H7 (cell line): ENCODE measurements at regions not wholly inside any gene's neighbourhood (a gene's known extent, or its start where the extent isn't known, plus 50 kb on each side); places are given as distances from the start of the nearest gene placed in this dataset.
"Not testable (repeated sequence)": the region's sequence is repeated elsewhere in the genome, so short reads cannot be mapped to it uniquely, and the experiment has no call there.

Experiments
- DNase-seq: peaks from one replicate; pipeline ENCODE4 v3.0.0; 2012
- H3K27me3 ChIP-seq: 2 replicates; pipeline ENCODE4 v1.6.0; 2011; ENCODE audit warnings: mild to moderate bottlenecking, low read length; ENCODE audit not compliant: control insufficient read depth, insufficient read depth
- H3K36me3 ChIP-seq: replicated peaks from 2 replicates; pipeline ENCODE4 v1.5.1; 2011; ENCODE audit warnings: low read length; ENCODE audit not compliant: control insufficient read depth, insufficient read depth
- H3K4me3 ChIP-seq: 2 replicates; pipeline ENCODE4 v1.5.1; 2011; ENCODE audit warnings: low read depth, mild to moderate bottlenecking, control low read depth, low read length, moderate library complexity; ENCODE audit not compliant: insufficient read depth

GRCh38 chr6:28776269-28777146 lies 147.3 kb downstream of the TRIM27 start:
- peak; percentile 36 for DNase-seq
- peaks cover 87% of the 10 kb centered on the region for H3K27me3 ChIP-seq
- peak overlapping the region; percentile 36 for H3K4me3 ChIP-seq
- H3K36me3 ChIP-seq: no peaks in the 10 kb centered on the region

GRCh38 chr6:28777147-28777461 lies 146.7 kb downstream of the TRIM27 start:
- peaks cover 88% of the 10 kb centered on the region for H3K27me3 ChIP-seq
- H3K4me3 ChIP-seq: peak overlapping the region; percentile 36; the same call in 1 of the 2 replicates
- H3K36me3 ChIP-seq: no peaks in the 10 kb centered on the region
- DNase-seq: no peak

GRCh38 chr6:28782113-28782673 lies 141.6 kb downstream of the TRIM27 start:
- no peak for DNase-seq
- no peak overlapping the region for H3K4me3 ChIP-seq
- H3K36me3 ChIP-seq: no peaks in the 10 kb centered on the region
- H3K27me3 ChIP-seq: peaks cover 100% of the 10 kb centered on the region

GRCh38 chr6:28785962-28786679 lies 137.7 kb downstream of the TRIM27 start:
- Histone ChIP-seq H3K36me3 (no peaks in the 10 kb centered on the region), H3K27me3 (peaks cover 86% of the 10 kb centered on the region), H3K4me3 (peak overlapping the region; percentile 12; the same call in 1 of the 2 replicates)
- DNase-seq: peak; percentile 44

- no peak for DNase-seq
- H3K27me3 ChIP-seq: peaks cover 76% of the 10 kb centered on the region
- no peaks in the 10 kb centered on the region for H3K36me3 ChIP-seq
- peak overlapping the region; percentile 62 for H3K4me3 ChIP-seq
Measured at GRCh38 chr6:28789553-28790083, 134.2 kb downstream of the TRIM27 start.

- Histone ChIP-seq H3K36me3 (no peaks in the 10 kb centered on the region), H3K4me3 (no peak overlapping the region), H3K27me3 (peaks cover 73% of the 10 kb centered on the region)
- no peak for DNase-seq
Measured at GRCh38 chr6:28791002-28791383, 132.8 kb downstream of the TRIM27 start.

GRCh38 chr6:28794175-28795002 lies 129.4 kb downstream of the TRIM27 start:
- Histone ChIP-seq H3K27me3 (peaks cover 39% of the 10 kb centered on the region), H3K4me3 (peak overlapping the region; percentile 35), H3K36me3 (no peaks in the 10 kb centered on the region)
- no peak for DNase-seq

GRCh38 chr6:28800647-28801046 lies 123.1 kb downstream of the TRIM27 start:
- not testable (repeated sequence) for H3K4me3 ChIP-seq, DNase-seq, H3K36me3 ChIP-seq
- peaks cover 32% of the 10 kb centered on the region for H3K27me3 ChIP-seq

GRCh38 chr6:28802417-28803336 lies 121.1 kb downstream of the TRIM27 start:
- Histone ChIP-seq H3K27me3 (peaks cover 39% of the 10 kb centered on the region), H3K36me3 (no peaks in the 10 kb centered on the region), H3K4me3 (peak overlapping the region; percentile 39)
- DNase-seq: peak; percentile 43

GRCh38 chr6:28803337-28803709 lies 120.5 kb downstream of the TRIM27 start:
- Histone ChIP-seq H3K4me3 (peak overlapping the region; percentile 39), H3K36me3 (no peaks in the 10 kb centered on the region), H3K27me3 (peaks cover 45% of the 10 kb centered on the region)
- no peak for DNase-seq

- H3K4me3 ChIP-seq: peak overlapping the region; percentile 23
- DNase-seq: peak; percentile 35
- peaks cover 82% of the 10 kb centered on the region for H3K27me3 ChIP-seq
- no peaks in the 10 kb centered on the region for H3K36me3 ChIP-seq
Measured at GRCh38 chr6:28807682-28808280, 116.0 kb downstream of the TRIM27 start.

- Histone ChIP-seq H3K27me3 (peaks cover 82% of the 10 kb centered on the region), H3K36me3 (no peaks in the 10 kb centered on the region), H3K4me3 (peak overlapping the region; percentile 23)
- DNase-seq: no peak
Measured at GRCh38 chr6:28808383-28808782, 115.4 kb downstream of the TRIM27 start.
